K562 (cell line): ENCODE measurements at regions not wholly inside any gene's neighbourhood (a gene's known extent, or its start where the extent isn't known, plus 50 kb on each side); places are given as distances from the start of the nearest gene placed in this dataset.

Experiments
- BCL6 ChIP-seq: fragments of 250-450 bp; sonication (Bioruptor Pico); IDR thresholded peaks from 2 replicates; pipeline ENCODE4 v1.4.0; 2020
- CBFA2T2 ChIP-seq: fragments of 450-650 bp; conservative IDR thresholded peaks from 2 replicates; pipeline ENCODE4 v1.6.1; 2017; ENCODE audit warnings: mild to moderate bottlenecking
- CC2D1A ChIP-seq: fragments of 450-650 bp; IDR thresholded peaks from 2 replicates; pipeline ENCODE4 v1.6.1; 2017; ENCODE audit warnings: mild to moderate bottlenecking
- CTBP1 ChIP-seq: fragments of 450-650 bp; IDR thresholded peaks from 2 replicates; pipeline ENCODE4 v1.6.1; 2016; ENCODE audit warnings: borderline replicate concordance
- CXXC5 ChIP-seq: fragments of 250-450 bp; sonication (Bioruptor Pico); IDR thresholded peaks from 2 replicates; pipeline ENCODE4 v1.8.0; 2022; ENCODE audit warnings: inconsistent platforms, mild to moderate bottlenecking, moderate library complexity
- FOS ChIP-seq: IDR thresholded peaks from 3 replicates; pipeline ENCODE4 v1.6.1; 2011; ENCODE audit not compliant: insufficient read length; ENCODE audit errors: extremely low read depth
- FOSL1 ChIP-seq: fragments of 200-800 bp; sonication (Bioruptor generic); conservative IDR thresholded peaks from 2 replicates; pipeline ENCODE4 v1.6.1; 2016; ENCODE audit warnings: missing genetic modification characterization, missing compliant biosample characterization
- JUNB ChIP-seq: fragments of 450-650 bp; formaldehyde crosslinking; conservative IDR thresholded peaks from 2 replicates; pipeline ENCODE4 v1.4.0; 2020; ENCODE audit warnings: mild to moderate bottlenecking
- KAT7 ChIP-seq: sonication (generic); formaldehyde crosslinking; IDR thresholded peaks from 2 replicates; pipeline ENCODE4 v1.8.0; 2022; ENCODE audit warnings: missing genetic modification reagents, mild to moderate bottlenecking, borderline replicate concordance
- NCOA2 ChIP-seq, 2 experiments: fragments of 450-650 bp; IDR thresholded peaks; 2 replicates each; pipeline ENCODE4 v1.6.1; 2018; ENCODE audit warnings: mild to moderate bottlenecking in 2 of 2, moderate library complexity in 1 of 2; ENCODE audit not compliant: partially characterized antibody in 2 of 2
- NCOA6 ChIP-seq: fragments of 450-650 bp; IDR thresholded peaks from 2 replicates; pipeline ENCODE4 v1.6.1; 2017; ENCODE audit warnings: mild to moderate bottlenecking
- PPARD ChIP-seq: fragments of 250-450 bp; sonication (Bioruptor Pico); IDR thresholded peaks from 2 replicates; pipeline ENCODE4 v1.8.0; 2022; ENCODE audit warnings: inconsistent platforms, mild to moderate bottlenecking, moderate library complexity
- SMARCA4 ChIP-seq: fragments of 450-650 bp; IDR thresholded peaks from 2 replicates; pipeline ENCODE4 v1.6.1; 2016
- SMARCB1 ChIP-seq: IDR thresholded peaks from 2 replicates; pipeline ENCODE4 v1.6.1; 2011; ENCODE audit warnings: improper control_type of control experiment, low read depth; ENCODE audit not compliant: insufficient read length
- ZNF584 ChIP-seq: fragments of 200-800 bp; sonication (Bioruptor generic); IDR thresholded peaks from 2 replicates; pipeline ENCODE4 v1.6.1; 2016; ENCODE audit warnings: low read depth, mild to moderate bottlenecking, missing genetic modification characterization, missing compliant biosample characterization
- ZNF778 ChIP-seq: fragments of 450-650 bp; formaldehyde crosslinking; IDR thresholded peaks from 2 replicates; pipeline ENCODE4 v1.4.0; 2020; ENCODE audit warnings: mild to moderate bottlenecking, moderate library complexity
- TF ChIP-seq, protein P1 (sequence below): sonication (generic); formaldehyde crosslinking; IDR thresholded peaks from 2 replicates; pipeline ENCODE4 v1.8.1; 2023; ENCODE audit warnings: mild to moderate bottlenecking, missing genetic modification reagents
- TF ChIP-seq, protein P2 (sequence below): sonication (generic); formaldehyde crosslinking; IDR thresholded peaks from 2 replicates; pipeline ENCODE4 v1.8.1; 2023; ENCODE audit warnings: mild to moderate bottlenecking, missing genetic modification reagents
- TF ChIP-seq, protein P3 (sequence below): fragments of 250-450 bp; sonication (Bioruptor Pico); IDR thresholded peaks from 2 replicates; pipeline ENCODE4 v1.8.0; 2022; ENCODE audit warnings: inconsistent platforms
- TF ChIP-seq, protein P4 (sequence below): fragments of 250-450 bp; sonication (Bioruptor Pico); IDR thresholded peaks from 2 replicates; pipeline ENCODE4 v1.8.0; 2022; ENCODE audit warnings: moderate library complexity, mild to moderate bottlenecking, inconsistent platforms
- TF ChIP-seq, protein P5 (sequence below): fragments of 150-350 bp; IDR thresholded peaks from 2 replicates; pipeline ENCODE4 v1.6.1; 2014; ENCODE audit warnings: low read depth, mild to moderate bottlenecking, low read length, borderline replicate concordance

DNA sequence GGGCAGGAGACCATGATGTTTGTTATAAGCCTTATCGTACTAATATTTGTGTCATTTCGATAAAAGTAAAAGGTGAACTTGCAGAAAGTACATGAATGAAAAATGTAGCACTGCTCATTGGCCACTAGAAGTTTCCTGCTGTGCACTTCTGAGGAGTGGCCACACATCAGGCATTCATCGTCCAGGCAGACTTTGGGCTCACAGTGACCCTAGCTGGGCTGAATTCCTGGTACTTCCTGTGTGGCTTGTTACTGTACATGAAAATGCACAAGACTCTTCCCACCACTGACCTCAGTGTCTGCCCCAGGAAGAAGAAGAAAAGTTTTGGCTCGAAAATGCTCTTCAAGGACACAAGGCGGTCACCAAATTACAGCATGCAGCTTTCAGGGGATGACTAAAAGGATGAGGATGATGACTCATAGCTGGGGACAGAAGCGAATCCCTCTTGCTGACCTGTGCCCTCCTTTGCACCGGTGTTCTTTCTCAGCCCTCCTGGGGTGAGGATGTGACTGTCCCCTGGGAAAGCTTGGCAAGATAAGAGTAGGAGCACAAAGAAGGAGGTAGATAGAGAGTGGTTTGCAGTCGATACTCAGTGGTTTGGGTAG, 252.4 kb upstream of the KAZN start (continued):
- TF ChIP-seq, protein P1, sequence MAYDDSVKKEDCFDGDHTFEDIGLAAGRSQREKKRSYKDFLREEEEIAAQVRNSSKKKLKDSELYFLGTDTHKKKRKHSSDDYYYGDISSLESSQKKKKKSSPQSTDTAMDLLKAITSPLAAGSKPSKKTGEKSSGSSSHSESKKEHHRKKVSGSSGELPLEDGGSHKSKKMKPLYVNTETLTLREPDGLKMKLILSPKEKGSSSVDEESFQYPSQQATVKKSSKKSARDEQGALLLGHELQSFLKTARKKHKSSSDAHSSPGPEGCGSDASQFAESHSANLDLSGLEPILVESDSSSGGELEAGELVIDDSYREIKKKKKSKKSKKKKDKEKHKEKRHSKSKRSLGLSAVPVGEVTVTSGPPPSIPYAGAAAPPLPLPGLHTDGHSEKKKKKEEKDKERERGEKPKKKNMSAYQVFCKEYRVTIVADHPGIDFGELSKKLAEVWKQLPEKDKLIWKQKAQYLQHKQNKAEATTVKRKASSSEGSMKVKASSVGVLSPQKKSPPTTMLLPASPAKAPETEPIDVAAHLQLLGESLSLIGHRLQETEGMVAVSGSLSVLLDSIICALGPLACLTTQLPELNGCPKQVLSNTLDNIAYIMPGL, result no peak
- TF ChIP-seq CC2D1A (no peak), JUNB (0 out of 2 replicates have a peak, but pooled peaks have one; percentile 48), BCL6 (CRISPR knock-in tag) (no peak), CTBP1 (peak; percentile 84), FOS (peak; percentile 21), SMARCA4 (0 out of 2 replicates have a peak, but pooled peaks have one; percentile 41), ZNF584 (CRISPR knock-in tag) (no peak), NCOA6 (no peak), ZNF778 (no peak), CXXC5 (no peak), NCOA2 (IDR thresholded peaks at IDR 0.05; ENCODE audit: partially characterized antibody in 2 of 2) (no peak), KAT7 (CRISPR knock-in tag) (no peak), FOSL1 (peak; percentile 96), PPARD (no peak), CBFA2T2 (peak; percentile 19; the same call in 1 of the 2 replicates), SMARCB1 (no peak)
- TF ChIP-seq, protein P2, sequence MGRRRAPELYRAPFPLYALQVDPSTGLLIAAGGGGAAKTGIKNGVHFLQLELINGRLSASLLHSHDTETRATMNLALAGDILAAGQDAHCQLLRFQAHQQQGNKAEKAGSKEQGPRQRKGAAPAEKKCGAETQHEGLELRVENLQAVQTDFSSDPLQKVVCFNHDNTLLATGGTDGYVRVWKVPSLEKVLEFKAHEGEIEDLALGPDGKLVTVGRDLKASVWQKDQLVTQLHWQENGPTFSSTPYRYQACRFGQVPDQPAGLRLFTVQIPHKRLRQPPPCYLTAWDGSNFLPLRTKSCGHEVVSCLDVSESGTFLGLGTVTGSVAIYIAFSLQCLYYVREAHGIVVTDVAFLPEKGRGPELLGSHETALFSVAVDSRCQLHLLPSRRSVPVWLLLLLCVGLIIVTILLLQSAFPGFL (CRISPR knock-in tag), result no peak
- TF ChIP-seq, protein P3, sequence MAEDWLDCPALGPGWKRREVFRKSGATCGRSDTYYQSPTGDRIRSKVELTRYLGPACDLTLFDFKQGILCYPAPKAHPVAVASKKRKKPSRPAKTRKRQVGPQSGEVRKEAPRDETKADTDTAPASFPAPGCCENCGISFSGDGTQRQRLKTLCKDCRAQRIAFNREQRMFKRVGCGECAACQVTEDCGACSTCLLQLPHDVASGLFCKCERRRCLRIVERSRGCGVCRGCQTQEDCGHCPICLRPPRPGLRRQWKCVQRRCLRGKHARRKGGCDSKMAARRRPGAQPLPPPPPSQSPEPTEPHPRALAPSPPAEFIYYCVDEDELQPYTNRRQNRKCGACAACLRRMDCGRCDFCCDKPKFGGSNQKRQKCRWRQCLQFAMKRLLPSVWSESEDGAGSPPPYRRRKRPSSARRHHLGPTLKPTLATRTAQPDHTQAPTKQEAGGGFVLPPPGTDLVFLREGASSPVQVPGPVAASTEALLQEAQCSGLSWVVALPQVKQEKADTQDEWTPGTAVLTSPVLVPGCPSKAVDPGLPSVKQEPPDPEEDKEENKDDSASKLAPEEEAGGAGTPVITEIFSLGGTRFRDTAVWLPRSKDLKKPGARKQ (CRISPR knock-in tag), result no peak
- TF ChIP-seq, protein P4, sequence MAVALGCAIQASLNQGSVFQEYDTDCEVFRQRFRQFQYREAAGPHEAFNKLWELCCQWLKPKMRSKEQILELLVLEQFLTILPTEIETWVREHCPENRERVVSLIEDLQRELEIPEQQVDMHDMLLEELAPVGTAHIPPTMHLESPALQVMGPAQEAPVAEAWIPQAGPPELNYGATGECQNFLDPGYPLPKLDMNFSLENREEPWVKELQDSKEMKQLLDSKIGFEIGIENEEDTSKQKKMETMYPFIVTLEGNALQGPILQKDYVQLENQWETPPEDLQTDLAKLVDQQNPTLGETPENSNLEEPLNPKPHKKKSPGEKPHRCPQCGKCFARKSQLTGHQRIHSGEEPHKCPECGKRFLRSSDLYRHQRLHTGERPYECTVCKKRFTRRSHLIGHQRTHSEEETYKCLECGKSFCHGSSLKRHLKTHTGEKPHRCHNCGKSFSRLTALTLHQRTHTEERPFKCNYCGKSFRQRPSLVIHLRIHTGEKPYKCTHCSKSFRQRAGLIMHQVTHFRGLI (CRISPR knock-in tag), result no peak
- TF ChIP-seq, protein P5, sequence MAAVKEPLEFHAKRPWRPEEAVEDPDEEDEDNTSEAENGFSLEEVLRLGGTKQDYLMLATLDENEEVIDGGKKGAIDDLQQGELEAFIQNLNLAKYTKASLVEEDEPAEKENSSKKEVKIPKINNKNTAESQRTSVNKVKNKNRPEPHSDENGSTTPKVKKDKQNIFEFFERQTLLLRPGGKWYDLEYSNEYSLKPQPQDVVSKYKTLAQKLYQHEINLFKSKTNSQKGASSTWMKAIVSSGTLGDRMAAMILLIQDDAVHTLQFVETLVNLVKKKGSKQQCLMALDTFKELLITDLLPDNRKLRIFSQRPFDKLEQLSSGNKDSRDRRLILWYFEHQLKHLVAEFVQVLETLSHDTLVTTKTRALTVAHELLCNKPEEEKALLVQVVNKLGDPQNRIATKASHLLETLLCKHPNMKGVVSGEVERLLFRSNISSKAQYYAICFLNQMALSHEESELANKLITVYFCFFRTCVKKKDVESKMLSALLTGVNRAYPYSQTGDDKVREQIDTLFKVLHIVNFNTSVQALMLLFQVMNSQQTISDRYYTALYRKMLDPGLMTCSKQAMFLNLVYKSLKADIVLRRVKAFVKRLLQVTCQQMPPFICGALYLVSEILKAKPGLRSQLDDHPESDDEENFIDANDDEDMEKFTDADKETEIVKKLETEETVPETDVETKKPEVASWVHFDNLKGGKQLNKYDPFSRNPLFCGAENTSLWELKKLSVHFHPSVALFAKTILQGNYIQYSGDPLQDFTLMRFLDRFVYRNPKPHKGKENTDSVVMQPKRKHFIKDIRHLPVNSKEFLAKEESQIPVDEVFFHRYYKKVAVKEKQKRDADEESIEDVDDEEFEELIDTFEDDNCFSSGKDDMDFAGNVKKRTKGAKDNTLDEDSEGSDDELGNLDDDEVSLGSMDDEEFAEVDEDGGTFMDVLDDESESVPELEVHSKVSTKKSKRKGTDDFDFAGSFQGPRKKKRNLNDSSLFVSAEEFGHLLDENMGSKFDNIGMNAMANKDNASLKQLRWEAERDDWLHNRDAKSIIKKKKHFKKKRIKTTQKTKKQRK, result no peak
